Adrenal gland (tissue), 5 donors: ENCODE measurements at regions not wholly inside any gene's neighbourhood (a gene's known extent, or its start where the extent isn't known, plus 50 kb on each side); places are given as distances from the start of the nearest gene placed in this dataset.

Experiments
- CTCF ChIP-seq, 6 experiments: fragments of 450-650 bp in 4 of 6; fragments of 200-600 bp in 2 of 6; sonication (generic) in 1 of 6; IDR thresholded peaks; 1 replicate in 5 of 6; 2 replicates in 1 of 6; pipeline versions ENCODE4 v1.5.1 to v1.8.0; 2016 to 2021; ENCODE audit warnings: antibody characterized with exemption in 6 of 6, mild to moderate bottlenecking in 2 of 6, moderate library complexity in 1 of 6
- POLR2A ChIP-seq, 2 donors: fragments of 450-650 bp; IDR thresholded peaks; one replicate each; pipeline ENCODE4 v1.6.1; 2017; ENCODE audit warnings: antibody characterized with exemption in 2 of 2, mild to moderate bottlenecking in 2 of 2, moderate library complexity in 1 of 2
- donor health status: DM: no; HTN: no; CAD: no.

GRCh38 chr18:67260841-67261240 lies 255.7 kb downstream of the DSEL start:
- TF ChIP-seq POLR2A (IDR thresholded peaks at IDR 0.05) (no peak), CTCF (IDR thresholded peaks at IDR 0.05) (no peak)
